ENCODE measurements at regions not wholly inside any gene's neighbourhood (a gene's known extent, or its start where the extent isn't known, plus 50 kb on each side); places are given as distances from the start of the nearest gene placed in this dataset.

DNA sequence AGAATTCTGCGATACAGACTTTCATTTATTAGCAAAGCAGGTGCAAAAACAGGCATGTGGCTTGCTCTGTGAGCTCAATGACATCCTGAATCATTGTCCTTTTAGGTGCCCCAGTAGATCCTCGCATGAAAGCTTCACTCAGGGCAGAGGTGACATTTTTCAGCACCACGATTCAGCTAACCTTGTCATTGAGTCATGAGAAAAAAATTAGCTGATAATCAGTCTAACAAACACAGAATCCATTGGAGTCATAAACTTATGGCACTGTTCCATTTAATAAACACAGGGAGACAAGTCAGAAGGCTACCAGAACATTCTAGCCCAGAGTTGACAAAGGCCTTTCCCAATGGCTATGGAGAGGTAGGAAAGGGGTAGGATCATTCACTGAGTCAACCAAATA is 104.8 kb upstream of the RAD23B start:
- DNase-seq (ENCODE audit: low spot score) = no peak
- Histone ChIP-seq H3K9me3 (peaks cover 4 to 11% of the 10 kb centered on the region in 2 donors), H3K4me3 (no peak overlapping the region), H3K27me3 (no peaks in the 10 kb centered on the region), H3K36me3 (no peaks in the 10 kb centered on the region), H3K27ac (no peak overlapping the region), H3K4me1 (peaks cover 0 to 32% of the 10 kb centered on the region in 2 donors)
- TF ChIP-seq, protein P1, sequence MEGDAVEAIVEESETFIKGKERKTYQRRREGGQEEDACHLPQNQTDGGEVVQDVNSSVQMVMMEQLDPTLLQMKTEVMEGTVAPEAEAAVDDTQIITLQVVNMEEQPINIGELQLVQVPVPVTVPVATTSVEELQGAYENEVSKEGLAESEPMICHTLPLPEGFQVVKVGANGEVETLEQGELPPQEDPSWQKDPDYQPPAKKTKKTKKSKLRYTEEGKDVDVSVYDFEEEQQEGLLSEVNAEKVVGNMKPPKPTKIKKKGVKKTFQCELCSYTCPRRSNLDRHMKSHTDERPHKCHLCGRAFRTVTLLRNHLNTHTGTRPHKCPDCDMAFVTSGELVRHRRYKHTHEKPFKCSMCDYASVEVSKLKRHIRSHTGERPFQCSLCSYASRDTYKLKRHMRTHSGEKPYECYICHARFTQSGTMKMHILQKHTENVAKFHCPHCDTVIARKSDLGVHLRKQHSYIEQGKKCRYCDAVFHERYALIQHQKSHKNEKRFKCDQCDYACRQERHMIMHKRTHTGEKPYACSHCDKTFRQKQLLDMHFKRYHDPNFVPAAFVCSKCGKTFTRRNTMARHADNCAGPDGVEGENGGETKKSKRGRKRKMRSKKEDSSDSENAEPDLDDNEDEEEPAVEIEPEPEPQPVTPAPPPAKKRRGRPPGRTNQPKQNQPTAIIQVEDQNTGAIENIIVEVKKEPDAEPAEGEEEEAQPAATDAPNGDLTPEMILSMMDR (IDR thresholded peaks at IDR 0.05) = no peak

DNA sequence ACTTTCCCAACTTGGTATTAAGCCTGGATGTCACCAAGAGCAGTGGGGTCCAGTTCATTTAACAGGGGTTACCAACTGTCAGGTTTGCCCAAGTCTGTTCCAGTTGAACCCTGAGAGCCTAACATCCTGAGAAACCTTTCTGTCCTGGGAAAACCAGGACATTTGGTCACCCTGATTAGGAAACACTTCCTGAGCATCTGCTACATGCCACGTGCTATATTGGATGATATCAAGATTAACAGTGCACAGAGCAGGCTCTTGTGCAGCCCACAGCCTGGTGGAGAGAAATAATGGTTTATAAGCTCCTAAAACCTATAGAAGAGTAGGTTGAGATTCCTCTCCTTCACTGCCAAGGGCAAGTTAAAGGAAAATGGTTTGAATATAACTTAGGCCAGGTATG is 102.9 kb upstream of the RAD23B start:
- Histone ChIP-seq H3K4me1 (peaks cover 0 to 23% of the 10 kb centered on the region in 2 donors), H3K27ac (no peak overlapping the region), H3K36me3 (no peaks in the 10 kb centered on the region), H3K4me3 (no peak overlapping the region), H3K27me3 (no peaks in the 10 kb centered on the region), H3K9me3 (peaks cover 5 to 19% of the 10 kb centered on the region in 2 donors)
- TF ChIP-seq, protein P1 (IDR thresholded peaks at IDR 0.05) = no peak
- DNase-seq (ENCODE audit: low spot score) = no peak

DNA sequence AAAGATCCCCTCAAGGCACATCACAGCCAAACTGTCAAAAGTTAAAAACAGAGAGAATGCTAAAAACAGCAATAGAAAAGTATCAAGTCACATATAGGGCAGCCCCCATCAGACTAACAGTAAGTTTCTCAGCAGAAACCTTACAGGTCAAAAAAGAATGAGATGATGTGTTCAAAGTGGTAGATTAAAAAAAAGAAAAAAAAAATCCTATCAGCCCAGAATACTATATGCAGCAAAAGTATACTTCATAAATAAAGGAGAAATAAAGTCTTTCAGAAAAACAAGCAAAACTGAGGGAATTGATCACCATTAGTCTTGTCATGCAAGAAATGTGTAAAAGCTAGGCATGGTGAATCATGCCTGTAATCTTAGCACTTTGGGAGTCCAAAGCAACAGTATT is 99.9 kb upstream of the RAD23B start:
- DNase-seq (ENCODE audit: low spot score) = no peak
- no peaks in the 10 kb centered on the region for H3K27me3 ChIP-seq
- H3K4me3 ChIP-seq = no peak overlapping the region
- H3K4me1 ChIP-seq = no peaks in the 10 kb centered on the region
- peaks cover 5 to 19% of the 10 kb centered on the region in 2 donors for H3K9me3 ChIP-seq
- no peak overlapping the region for H3K27ac ChIP-seq
- TF ChIP-seq, protein P1 (IDR thresholded peaks at IDR 0.05) = no peak
- no peaks in the 10 kb centered on the region for H3K36me3 ChIP-seq

DNA sequence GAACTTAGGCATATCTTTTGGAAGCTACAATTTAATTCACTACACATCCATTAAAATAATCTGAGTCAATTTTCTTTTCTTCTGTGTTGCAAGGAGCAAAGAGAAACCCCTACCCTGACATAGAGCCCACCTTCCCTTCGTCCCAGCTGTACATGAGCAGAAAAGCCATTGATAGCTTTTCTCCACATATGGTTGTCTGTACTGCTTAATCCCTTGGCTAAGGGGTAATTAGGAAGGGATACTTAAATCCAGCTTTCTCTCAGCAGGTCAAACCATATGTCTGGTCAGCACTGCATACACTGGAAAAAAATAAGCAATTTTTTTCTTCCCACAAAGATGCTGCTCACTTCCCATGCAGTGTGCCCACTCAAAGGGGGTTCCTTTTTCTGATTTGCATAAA is 94.7 kb upstream of the RAD23B start:
- no peaks in the 10 kb centered on the region for H3K27me3 ChIP-seq
- H3K9me3 ChIP-seq = peaks cover under 1 to 7% of the 10 kb centered on the region in 2 donors
- no peaks in the 10 kb centered on the region for H3K4me1 ChIP-seq
- no peak overlapping the region for H3K27ac ChIP-seq
- no peak overlapping the region for H3K4me3 ChIP-seq
- H3K36me3 ChIP-seq = no peaks in the 10 kb centered on the region
- no peak for DNase-seq (ENCODE audit: low spot score)
- TF ChIP-seq, protein P1 (IDR thresholded peaks at IDR 0.05) = no peak

DNA sequence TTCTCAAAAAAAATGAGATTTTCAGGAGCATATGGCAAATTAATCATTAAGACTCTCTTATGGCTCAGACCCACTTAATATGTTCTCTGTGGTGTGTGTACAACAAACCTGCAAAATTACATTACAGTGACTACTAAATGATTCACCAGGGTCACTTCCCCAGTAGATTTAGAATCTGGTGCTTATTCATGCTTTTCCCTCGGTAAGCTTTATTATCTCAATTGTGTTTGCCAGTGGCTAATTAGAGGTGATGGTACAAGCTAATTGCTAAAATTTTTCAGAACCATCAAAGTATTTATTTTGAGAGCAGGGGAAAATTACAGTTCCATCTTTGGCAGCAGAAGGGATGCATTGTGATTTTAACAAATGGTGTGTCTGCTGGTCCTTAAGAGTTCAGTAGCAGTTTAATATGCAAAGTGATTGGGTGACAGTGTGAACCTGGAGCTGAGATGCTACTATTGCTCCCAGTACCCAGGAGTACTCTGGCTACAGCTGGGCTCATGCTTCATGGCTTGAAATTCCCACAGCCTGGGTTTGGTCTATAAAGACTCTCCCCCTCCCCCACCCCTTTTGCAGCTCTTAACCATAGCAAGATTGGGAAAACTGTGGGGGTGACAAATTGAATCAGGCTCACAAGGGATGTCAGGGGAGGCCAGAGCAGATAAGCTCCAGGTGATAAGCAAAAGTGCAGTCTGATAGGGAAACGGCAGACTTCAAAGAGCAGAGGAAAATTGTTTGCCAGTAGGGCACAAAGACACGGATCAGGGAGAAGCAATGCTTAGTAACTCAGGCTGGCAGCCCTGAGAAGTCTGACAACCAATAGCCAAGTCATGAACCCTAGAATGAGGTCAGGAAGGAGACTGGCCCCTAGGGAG is 92.8 kb upstream of the RAD23B start:
- no peak overlapping the region for H3K4me3 ChIP-seq
- no peak overlapping the region for H3K27ac ChIP-seq
- no peaks in the 10 kb centered on the region for H3K4me1 ChIP-seq
- DNase-seq (ENCODE audit: low spot score) = no peak
- H3K9me3 ChIP-seq = no peaks in the 10 kb centered on the region
- H3K27me3 ChIP-seq = no peaks in the 10 kb centered on the region
- TF ChIP-seq, protein P1 (IDR thresholded peaks at IDR 0.05) = no peak
- no peaks in the 10 kb centered on the region for H3K36me3 ChIP-seq

DNA sequence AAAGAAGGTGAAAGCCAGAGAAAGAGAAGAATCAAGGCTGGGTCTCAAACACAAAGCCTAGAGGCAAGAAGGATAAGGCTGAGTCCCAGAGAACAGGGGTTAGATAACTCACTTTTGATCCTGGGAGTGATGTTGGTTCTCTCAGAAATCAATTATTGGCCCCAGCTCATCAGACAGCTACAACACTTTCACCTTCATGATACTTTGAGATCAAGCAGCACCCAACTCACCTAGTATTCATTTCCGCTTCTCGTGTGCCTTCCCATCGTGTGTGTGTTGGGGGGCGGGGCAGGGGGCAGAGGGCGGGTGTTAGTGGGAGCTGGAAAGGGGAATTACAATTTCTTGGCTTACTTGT is 92.2 kb upstream of the RAD23B start:
- DNase-seq (ENCODE audit: low spot score) = no peak
- no peaks in the 10 kb centered on the region for H3K27me3 ChIP-seq
- H3K27ac ChIP-seq = no peak overlapping the region
- H3K4me3 ChIP-seq = no peak overlapping the region
- no peaks in the 10 kb centered on the region for H3K4me1 ChIP-seq
- H3K9me3 ChIP-seq = no peaks in the 10 kb centered on the region
- H3K36me3 ChIP-seq = no peaks in the 10 kb centered on the region
- TF ChIP-seq, protein P1 (IDR thresholded peaks at IDR 0.05) = no peak

Measured in right atrium auricular region (tissue), 2 donors.